ENCODE measurements at regions not wholly inside any gene's neighbourhood (a gene's known extent, or its start where the extent isn't known, plus 50 kb on each side); places are given as distances from the start of the nearest gene placed in this dataset.

DNA sequence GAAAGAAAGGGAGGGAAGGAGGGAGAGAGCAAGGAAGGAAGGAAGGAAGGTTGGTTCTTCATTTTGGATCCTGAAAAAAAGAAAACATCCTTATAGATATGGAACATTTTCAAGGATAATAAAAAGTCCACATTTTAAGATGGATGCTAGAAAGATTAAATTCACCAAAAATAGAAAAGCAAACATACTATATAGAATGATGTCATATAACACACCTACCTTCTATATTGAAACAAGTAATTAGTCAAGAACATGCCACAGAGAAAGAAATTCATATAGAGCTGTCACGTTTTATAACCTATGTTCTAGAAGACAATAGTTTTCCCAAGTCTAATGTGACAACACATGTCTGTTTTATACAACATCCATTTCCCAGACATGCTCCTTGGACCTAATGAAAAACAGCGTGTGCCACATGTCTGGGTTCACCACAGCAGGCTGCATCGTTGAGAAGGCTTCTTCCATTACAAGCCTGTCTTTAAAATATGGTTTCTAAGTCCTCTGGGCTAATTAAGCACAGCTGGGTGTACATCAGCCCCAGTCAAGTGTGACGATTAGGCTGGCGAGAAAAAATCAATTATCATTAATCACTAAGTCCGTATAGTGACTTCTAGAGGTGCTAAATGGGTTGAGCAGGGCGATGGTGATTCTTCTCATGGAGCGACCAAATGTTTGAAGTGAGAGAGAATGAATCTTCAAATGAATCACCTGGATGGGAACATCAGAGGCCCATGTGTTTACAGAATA is 301.8 kb downstream of the TLE1 start:
- no peak for DNase-seq (ENCODE audit: low read depth, low spot score)
- Histone ChIP-seq H3K36me3 (ENCODE audit: insufficient read depth, low read length) (no peaks in the 10 kb centered on the region), H3K4me3 (no peak overlapping the region), H3K9ac (ENCODE audit: insufficient read length) (no peak overlapping the region), H3K27ac (no peak overlapping the region), H3K9me3 (ENCODE audit: low read depth, low read length) (no peaks in the 10 kb centered on the region)
- TF ChIP-seq EZH2 (IDR thresholded peaks at IDR 0.05): no peak
- TF ChIP-seq POLR2AphosphoS5 (IDR thresholded peaks at IDR 0.05; ENCODE audit: borderline replicate concordance, low read depth, low read length): no peak
- TF ChIP-seq FOXP2 (optimal IDR thresholded peaks at IDR 0.05; ENCODE audit: control extremely low read depth, extremely low read length, insufficient read depth): no peak

GRCh38 chr9:81384911-81385310 is 304.4 kb downstream of the TLE1 start:
- Histone ChIP-seq H3K36me3 (ENCODE audit: insufficient read depth, low read length) (no peaks in the 10 kb centered on the region), H3K27ac (no peak overlapping the region), H3K9me3 (ENCODE audit: low read depth, low read length) (no peaks in the 10 kb centered on the region), H3K9ac (ENCODE audit: insufficient read length) (no peak overlapping the region), H3K4me3 (no peak overlapping the region)
- no peak for DNase-seq (ENCODE audit: low read depth, low spot score)
- no peak for TF ChIP-seq FOXP2 (optimal IDR thresholded peaks at IDR 0.05; ENCODE audit: control extremely low read depth, extremely low read length, insufficient read depth)
- TF ChIP-seq EZH2 (IDR thresholded peaks at IDR 0.05): no peak
- TF ChIP-seq POLR2AphosphoS5 (IDR thresholded peaks at IDR 0.05; ENCODE audit: borderline replicate concordance, low read depth, low read length): no peak

GRCh38 chr9:81382281-81382680 is 307.1 kb downstream of the TLE1 start:
- no peak overlapping the region for H3K4me3 ChIP-seq
- DNase-seq (ENCODE audit: low read depth, low spot score): no peak
- no peak for TF ChIP-seq POLR2AphosphoS5 (IDR thresholded peaks at IDR 0.05; ENCODE audit: borderline replicate concordance, low read depth, low read length)
- H3K9ac ChIP-seq (ENCODE audit: insufficient read length): no peak overlapping the region
- H3K9me3 ChIP-seq (ENCODE audit: low read depth, low read length): no peaks in the 10 kb centered on the region
- H3K27ac ChIP-seq: no peak overlapping the region
- H3K36me3 ChIP-seq (ENCODE audit: insufficient read depth, low read length): no peaks in the 10 kb centered on the region

DNA sequence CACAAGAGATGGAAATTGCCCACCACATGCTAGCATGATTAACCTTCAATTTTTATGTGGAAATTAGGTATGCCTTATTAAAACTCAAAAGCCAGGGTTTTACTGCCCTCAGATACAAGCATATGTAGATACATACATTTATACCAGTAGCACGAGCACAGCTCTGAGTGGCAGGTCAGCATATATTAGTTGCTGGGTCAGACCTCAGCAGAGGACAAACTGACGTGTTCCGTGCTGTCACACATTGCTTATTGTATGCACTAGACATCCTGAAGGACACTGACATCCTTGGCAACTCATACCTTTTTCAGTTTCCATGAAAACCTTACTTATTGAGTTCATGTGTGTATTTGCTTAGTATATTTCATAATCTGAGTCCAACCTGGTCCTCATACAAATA is 307.7 kb downstream of the TLE1 start:
- no peak for TF ChIP-seq EZH2 (IDR thresholded peaks at IDR 0.05)
- TF ChIP-seq POLR2AphosphoS5 (IDR thresholded peaks at IDR 0.05; ENCODE audit: borderline replicate concordance, low read depth, low read length): no peak
- no peak for TF ChIP-seq FOXP2 (optimal IDR thresholded peaks at IDR 0.05; ENCODE audit: control extremely low read depth, extremely low read length, insufficient read depth)
- no peaks in the 10 kb centered on the region for H3K36me3 ChIP-seq (ENCODE audit: insufficient read depth, low read length)

DNA sequence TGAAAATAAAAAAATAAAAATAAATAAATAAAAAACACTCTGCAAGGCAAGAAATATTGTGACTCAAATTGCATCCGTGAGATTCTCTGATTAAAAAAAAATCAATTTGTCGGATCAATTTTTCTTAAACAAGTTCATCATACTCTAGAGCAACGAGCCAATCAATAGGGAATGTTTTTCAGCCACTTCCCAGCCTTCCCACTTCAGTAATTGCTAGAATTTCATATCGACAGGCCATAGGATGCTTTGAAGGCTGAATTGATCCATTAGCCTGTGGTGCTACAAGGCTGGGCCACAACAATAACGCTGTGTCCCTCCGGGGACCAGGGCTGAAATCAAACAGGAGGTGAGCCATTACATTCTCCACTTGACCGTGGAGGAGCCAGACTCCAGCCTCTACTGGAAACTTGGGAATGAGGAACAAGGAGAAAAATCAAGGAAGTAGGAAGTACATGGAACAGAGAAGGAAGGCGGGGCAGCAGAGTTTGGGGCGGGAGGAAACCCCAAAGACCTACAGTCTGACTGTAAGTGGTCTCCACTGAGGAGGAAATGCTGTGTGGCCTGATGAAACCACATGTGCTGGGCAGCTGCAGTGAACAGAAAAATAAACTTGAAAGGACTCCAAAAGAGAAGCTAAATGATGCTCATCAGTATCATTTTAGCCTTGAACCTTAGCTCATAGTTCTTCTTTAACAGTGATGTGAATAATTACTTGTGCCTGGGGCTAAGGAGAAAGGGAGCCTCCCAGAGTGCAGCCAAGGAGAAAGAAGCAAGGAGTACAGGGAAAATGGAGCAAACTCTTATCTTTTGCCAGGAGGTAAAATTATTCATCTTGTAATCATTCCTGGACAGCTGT is 308.6 kb downstream of the TLE1 start:
- no peak for DNase-seq (ENCODE audit: low read depth, low spot score)
- Histone ChIP-seq H3K4me3 (no peak overlapping the region), H3K9ac (ENCODE audit: insufficient read length) (no peak overlapping the region), H3K27ac (no peak overlapping the region), H3K9me3 (ENCODE audit: low read depth, low read length) (no peaks in the 10 kb centered on the region), H3K36me3 (ENCODE audit: insufficient read depth, low read length) (no peaks in the 10 kb centered on the region)
- no peak for TF ChIP-seq POLR2AphosphoS5 (IDR thresholded peaks at IDR 0.05; ENCODE audit: borderline replicate concordance, low read depth, low read length)
- TF ChIP-seq FOXP2 (optimal IDR thresholded peaks at IDR 0.05; ENCODE audit: control extremely low read depth, extremely low read length, insufficient read depth): no peak
- TF ChIP-seq EZH2 (IDR thresholded peaks at IDR 0.05): no peak

More for the DNA sequence above, 307.7 kb downstream of the TLE1 start:
- H3K9ac ChIP-seq (ENCODE audit: insufficient read length): no peak overlapping the region
- DNase-seq (ENCODE audit: low read depth, low spot score): no peak
- H3K9me3 ChIP-seq (ENCODE audit: low read depth, low read length): no peaks in the 10 kb centered on the region
- no peak overlapping the region for H3K27ac ChIP-seq
- H3K4me3 ChIP-seq: no peak overlapping the region

- no peak for DNase-seq (ENCODE audit: low read depth, low spot score)
- Histone ChIP-seq H3K36me3 (ENCODE audit: insufficient read depth, low read length) (no peaks in the 10 kb centered on the region), H3K27ac (no peak overlapping the region), H3K9ac (ENCODE audit: insufficient read length) (no peak overlapping the region), H3K4me3 (no peak overlapping the region), H3K9me3 (ENCODE audit: low read depth, low read length) (no peaks in the 10 kb centered on the region)
- TF ChIP-seq POLR2AphosphoS5 (IDR thresholded peaks at IDR 0.05; ENCODE audit: borderline replicate concordance, low read depth, low read length): no peak
- TF ChIP-seq EZH2 (IDR thresholded peaks at IDR 0.05): no peak
- TF ChIP-seq FOXP2 (optimal IDR thresholded peaks at IDR 0.05; ENCODE audit: control extremely low read depth, extremely low read length, insufficient read depth): no peak
These were observed 309.7 kb downstream of the TLE1 start for GRCh38 chr9:81379655-81380054.

GRCh38 chr9:81377921-81378320 is 311.4 kb downstream of the TLE1 start:
- Histone ChIP-seq H3K27ac (no peak overlapping the region), H3K36me3 (ENCODE audit: insufficient read depth, low read length) (no peaks in the 10 kb centered on the region), H3K9me3 (ENCODE audit: low read depth, low read length) (no peaks in the 10 kb centered on the region), H3K4me3 (no peak overlapping the region), H3K9ac (ENCODE audit: insufficient read length) (no peak overlapping the region)
- DNase-seq (ENCODE audit: low read depth, low spot score): no peak
- no peak for TF ChIP-seq FOXP2 (optimal IDR thresholded peaks at IDR 0.05; ENCODE audit: control extremely low read depth, extremely low read length, insufficient read depth)

GRCh38 chr9:81377320-81377719 is 312.0 kb downstream of the TLE1 start:
- H3K9me3 ChIP-seq (ENCODE audit: low read depth, low read length): no peaks in the 10 kb centered on the region
- H3K36me3 ChIP-seq (ENCODE audit: insufficient read depth, low read length): no peaks in the 10 kb centered on the region
- no peak overlapping the region for H3K27ac ChIP-seq
- no peak for DNase-seq (ENCODE audit: low read depth, low spot score)
- TF ChIP-seq EZH2 (IDR thresholded peaks at IDR 0.05) (no peak), FOXP2 (optimal IDR thresholded peaks at IDR 0.05; ENCODE audit: control extremely low read depth, extremely low read length, insufficient read depth) (no peak), POLR2AphosphoS5 (IDR thresholded peaks at IDR 0.05; ENCODE audit: borderline replicate concordance, low read depth, low read length) (no peak)
- no peak overlapping the region for H3K9ac ChIP-seq (ENCODE audit: insufficient read length)
- no peak overlapping the region for H3K4me3 ChIP-seq
